ENCODE measurements at regions not wholly inside any gene's neighbourhood (a gene's known extent, or its start where the extent isn't known, plus 50 kb on each side); places are given as distances from the start of the nearest gene placed in this dataset.

GRCh38 chrX:47302396-47302795, 68.0 kb upstream of the ZNF157 start:
- TF ChIP-seq CTCF (IDR thresholded peaks at IDR 0.05) = no peak
- no peak for TF ChIP-seq POLR2AphosphoS5 (IDR thresholded peaks at IDR 0.05)

Data from transverse colon (tissue), 4 donors.